Adrenal gland (tissue), 5 donors: ENCODE measurements at regions not wholly inside any gene's neighbourhood (a gene's known extent, or its start where the extent isn't known, plus 50 kb on each side); places are given as distances from the start of the nearest gene placed in this dataset.

ENCODE experiments used
- POLR2A ChIP-seq, 2 donors: fragments of 450-650 bp; IDR thresholded peaks; one replicate each; pipeline ENCODE4 v1.6.1; 2017; ENCODE audit warnings: antibody characterized with exemption in 2 of 2, mild to moderate bottlenecking in 2 of 2, moderate library complexity in 1 of 2
- TF ChIP-seq, protein P1 (sequence below), 6 experiments: fragments of 450-650 bp in 4 of 6; fragments of 200-600 bp in 2 of 6; sonication (generic) in 1 of 6; IDR thresholded peaks; 1 replicate in 5 of 6; 2 replicates in 1 of 6; pipeline versions ENCODE4 v1.5.1 to v1.8.0; 2016 to 2021; ENCODE audit warnings: antibody characterized with exemption in 6 of 6, mild to moderate bottlenecking in 2 of 6, moderate library complexity in 1 of 6
- donor health status: DM: no; HTN: no; CAD: no.

DNA sequence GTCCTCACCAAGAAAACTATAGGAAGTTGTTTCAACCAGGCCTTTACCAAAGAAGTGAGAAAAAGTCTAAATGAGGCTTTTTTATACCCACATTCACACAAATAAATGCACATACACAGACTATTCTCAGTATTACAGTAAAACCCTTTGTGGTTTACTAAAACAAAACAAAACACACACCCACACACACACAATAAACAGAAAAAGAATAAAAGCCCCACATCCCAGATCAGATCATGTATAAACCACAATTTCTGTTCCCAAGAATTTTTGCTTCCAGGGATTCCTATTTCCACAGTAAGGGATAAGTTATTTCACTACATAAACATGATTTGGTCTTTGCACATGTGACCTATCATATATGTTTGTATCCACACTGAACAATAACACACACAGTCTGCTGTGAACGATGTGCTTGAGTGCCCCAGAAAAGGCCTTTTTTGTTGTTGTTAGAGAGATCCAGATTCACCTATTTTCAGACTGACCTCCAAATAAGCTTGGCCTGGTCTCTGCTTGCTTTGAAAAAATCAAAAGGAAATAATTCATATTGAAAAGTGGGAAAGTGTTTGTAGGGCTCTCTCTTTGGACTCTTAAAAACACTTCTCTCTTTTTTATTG lies 283.4 kb upstream of the ATP11B start:
- TF ChIP-seq, protein P1, sequence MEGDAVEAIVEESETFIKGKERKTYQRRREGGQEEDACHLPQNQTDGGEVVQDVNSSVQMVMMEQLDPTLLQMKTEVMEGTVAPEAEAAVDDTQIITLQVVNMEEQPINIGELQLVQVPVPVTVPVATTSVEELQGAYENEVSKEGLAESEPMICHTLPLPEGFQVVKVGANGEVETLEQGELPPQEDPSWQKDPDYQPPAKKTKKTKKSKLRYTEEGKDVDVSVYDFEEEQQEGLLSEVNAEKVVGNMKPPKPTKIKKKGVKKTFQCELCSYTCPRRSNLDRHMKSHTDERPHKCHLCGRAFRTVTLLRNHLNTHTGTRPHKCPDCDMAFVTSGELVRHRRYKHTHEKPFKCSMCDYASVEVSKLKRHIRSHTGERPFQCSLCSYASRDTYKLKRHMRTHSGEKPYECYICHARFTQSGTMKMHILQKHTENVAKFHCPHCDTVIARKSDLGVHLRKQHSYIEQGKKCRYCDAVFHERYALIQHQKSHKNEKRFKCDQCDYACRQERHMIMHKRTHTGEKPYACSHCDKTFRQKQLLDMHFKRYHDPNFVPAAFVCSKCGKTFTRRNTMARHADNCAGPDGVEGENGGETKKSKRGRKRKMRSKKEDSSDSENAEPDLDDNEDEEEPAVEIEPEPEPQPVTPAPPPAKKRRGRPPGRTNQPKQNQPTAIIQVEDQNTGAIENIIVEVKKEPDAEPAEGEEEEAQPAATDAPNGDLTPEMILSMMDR (IDR thresholded peaks at IDR 0.05) = no peak
- no peak for TF ChIP-seq POLR2A (IDR thresholded peaks at IDR 0.05)
